HL-60 (cell line): ENCODE measurements at regions not wholly inside any gene's neighbourhood (a gene's known extent, or its start where the extent isn't known, plus 50 kb on each side); places are given as distances from the start of the nearest gene placed in this dataset.

Experiments used
- DNase-seq, 2 experiments: peaks; one replicate each; pipeline ENCODE4 v3.0.0-alpha.2; 2010 to 2020; ENCODE audit warnings: low read depth in 1 of 2, low spot score in 1 of 2
- H3K27ac ChIP-seq: fragments of 250-450 bp; sonication (Bioruptor Pico); replicated peaks from 2 replicates; pipeline ENCODE4 v1.5.1; 2020; ENCODE audit warnings: mild to moderate bottlenecking, moderate library complexity
- H3K27me3 ChIP-seq: fragments of 250-450 bp; sonication (Bioruptor Pico); 2 replicates; pipeline ENCODE4 v1.5.1; 2021; ENCODE audit warnings: mild to moderate bottlenecking, moderate library complexity; ENCODE audit not compliant: insufficient read depth, poor library complexity, severe bottlenecking
- H3K4me3 ChIP-seq: replicated peaks from 2 replicates; pipeline ENCODE4 v1.5.1; 2011; ENCODE audit warnings: mild to moderate bottlenecking, control low read depth, low read length; ENCODE audit not compliant: insufficient read depth
- GABPA ChIP-seq: IDR thresholded peaks from 2 replicates; pipeline ENCODE4 v1.6.1; 2012; ENCODE audit warnings: low read depth
- POLR2AphosphoS5 ChIP-seq: IDR thresholded peaks from 2 replicates; pipeline ENCODE4 v1.6.1; 2012; ENCODE audit warnings: low read depth
- SPI1 ChIP-seq: IDR thresholded peaks from 2 replicates; pipeline ENCODE4 v1.6.1; 2012; ENCODE audit warnings: low read depth, mild to moderate bottlenecking, borderline replicate concordance
- TF ChIP-seq, protein P1 (sequence below): IDR thresholded peaks from one replicate; pipeline ENCODE4 v1.5.1; 2011; ENCODE audit warnings: low read length, control low read depth, inconsistent platforms; ENCODE audit not compliant: insufficient read depth
- TF ChIP-seq, protein P2 (sequence below): IDR thresholded peaks from 2 replicates; pipeline ENCODE4 v1.6.1; 2012; ENCODE audit warnings: low read depth; ENCODE audit not compliant: insufficient replicate concordance

DNA sequence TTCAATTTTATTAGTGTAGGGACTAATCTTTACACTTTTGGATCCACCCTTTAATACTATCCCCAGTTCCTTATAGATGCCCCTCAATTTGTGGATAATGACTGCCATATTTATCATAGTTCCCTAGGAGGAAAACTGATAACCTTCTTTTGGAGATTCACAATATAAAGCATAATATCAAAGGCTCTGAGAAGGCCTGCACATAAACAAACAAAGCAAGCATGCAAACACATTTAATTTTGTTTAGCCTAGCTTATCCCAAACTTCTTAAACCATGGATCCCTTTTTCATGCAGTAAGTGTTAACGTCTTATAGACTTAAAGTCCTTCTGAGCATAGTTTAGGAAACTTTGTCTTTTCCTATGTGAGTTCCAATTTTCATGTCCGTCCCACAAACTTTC is 290.4 kb upstream of the TBX3 start:
- TF ChIP-seq POLR2AphosphoS5 (no peak), GABPA (no peak)
- TF ChIP-seq, protein P1, sequence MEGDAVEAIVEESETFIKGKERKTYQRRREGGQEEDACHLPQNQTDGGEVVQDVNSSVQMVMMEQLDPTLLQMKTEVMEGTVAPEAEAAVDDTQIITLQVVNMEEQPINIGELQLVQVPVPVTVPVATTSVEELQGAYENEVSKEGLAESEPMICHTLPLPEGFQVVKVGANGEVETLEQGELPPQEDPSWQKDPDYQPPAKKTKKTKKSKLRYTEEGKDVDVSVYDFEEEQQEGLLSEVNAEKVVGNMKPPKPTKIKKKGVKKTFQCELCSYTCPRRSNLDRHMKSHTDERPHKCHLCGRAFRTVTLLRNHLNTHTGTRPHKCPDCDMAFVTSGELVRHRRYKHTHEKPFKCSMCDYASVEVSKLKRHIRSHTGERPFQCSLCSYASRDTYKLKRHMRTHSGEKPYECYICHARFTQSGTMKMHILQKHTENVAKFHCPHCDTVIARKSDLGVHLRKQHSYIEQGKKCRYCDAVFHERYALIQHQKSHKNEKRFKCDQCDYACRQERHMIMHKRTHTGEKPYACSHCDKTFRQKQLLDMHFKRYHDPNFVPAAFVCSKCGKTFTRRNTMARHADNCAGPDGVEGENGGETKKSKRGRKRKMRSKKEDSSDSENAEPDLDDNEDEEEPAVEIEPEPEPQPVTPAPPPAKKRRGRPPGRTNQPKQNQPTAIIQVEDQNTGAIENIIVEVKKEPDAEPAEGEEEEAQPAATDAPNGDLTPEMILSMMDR, result no peak
- no peak overlapping the region for H3K27ac ChIP-seq
- no peak for DNase-seq
- no peaks in the 10 kb centered on the region for H3K27me3 ChIP-seq
- H3K4me3 ChIP-seq, result no peak overlapping the region

DNA sequence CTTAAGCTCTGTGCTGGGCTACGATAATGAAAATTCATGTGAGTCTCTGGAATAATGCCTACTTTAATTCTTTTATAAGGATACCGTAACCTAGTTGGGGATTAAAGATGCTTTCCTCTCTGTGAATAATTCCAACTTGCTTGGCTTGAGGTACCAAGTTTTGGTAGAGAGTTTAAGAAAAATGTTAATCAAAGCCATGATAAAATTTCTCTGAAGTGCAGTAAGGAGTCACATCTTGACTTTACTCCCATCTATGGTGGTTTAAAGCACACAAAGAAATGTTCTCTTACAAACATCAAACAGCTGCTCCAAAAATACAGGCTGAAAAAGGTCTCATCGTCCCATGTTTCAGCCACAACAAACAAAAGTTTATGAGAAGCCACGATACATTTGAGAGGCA is 284.8 kb upstream of the TBX3 start:
- Histone ChIP-seq H3K27ac (no peak overlapping the region), H3K4me3 (no peak overlapping the region), H3K27me3 (no peaks in the 10 kb centered on the region)
- TF ChIP-seq, protein P1, result no peak
- TF ChIP-seq, protein P2, sequence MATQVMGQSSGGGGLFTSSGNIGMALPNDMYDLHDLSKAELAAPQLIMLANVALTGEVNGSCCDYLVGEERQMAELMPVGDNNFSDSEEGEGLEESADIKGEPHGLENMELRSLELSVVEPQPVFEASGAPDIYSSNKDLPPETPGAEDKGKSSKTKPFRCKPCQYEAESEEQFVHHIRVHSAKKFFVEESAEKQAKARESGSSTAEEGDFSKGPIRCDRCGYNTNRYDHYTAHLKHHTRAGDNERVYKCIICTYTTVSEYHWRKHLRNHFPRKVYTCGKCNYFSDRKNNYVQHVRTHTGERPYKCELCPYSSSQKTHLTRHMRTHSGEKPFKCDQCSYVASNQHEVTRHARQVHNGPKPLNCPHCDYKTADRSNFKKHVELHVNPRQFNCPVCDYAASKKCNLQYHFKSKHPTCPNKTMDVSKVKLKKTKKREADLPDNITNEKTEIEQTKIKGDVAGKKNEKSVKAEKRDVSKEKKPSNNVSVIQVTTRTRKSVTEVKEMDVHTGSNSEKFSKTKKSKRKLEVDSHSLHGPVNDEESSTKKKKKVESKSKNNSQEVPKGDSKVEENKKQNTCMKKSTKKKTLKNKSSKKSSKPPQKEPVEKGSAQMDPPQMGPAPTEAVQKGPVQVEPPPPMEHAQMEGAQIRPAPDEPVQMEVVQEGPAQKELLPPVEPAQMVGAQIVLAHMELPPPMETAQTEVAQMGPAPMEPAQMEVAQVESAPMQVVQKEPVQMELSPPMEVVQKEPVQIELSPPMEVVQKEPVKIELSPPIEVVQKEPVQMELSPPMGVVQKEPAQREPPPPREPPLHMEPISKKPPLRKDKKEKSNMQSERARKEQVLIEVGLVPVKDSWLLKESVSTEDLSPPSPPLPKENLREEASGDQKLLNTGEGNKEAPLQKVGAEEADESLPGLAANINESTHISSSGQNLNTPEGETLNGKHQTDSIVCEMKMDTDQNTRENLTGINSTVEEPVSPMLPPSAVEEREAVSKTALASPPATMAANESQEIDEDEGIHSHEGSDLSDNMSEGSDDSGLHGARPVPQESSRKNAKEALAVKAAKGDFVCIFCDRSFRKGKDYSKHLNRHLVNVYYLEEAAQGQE, result no peak
- no peak for TF ChIP-seq POLR2AphosphoS5
- no peak for TF ChIP-seq SPI1
- no peak for TF ChIP-seq GABPA
- DNase-seq, result no peak

DNA sequence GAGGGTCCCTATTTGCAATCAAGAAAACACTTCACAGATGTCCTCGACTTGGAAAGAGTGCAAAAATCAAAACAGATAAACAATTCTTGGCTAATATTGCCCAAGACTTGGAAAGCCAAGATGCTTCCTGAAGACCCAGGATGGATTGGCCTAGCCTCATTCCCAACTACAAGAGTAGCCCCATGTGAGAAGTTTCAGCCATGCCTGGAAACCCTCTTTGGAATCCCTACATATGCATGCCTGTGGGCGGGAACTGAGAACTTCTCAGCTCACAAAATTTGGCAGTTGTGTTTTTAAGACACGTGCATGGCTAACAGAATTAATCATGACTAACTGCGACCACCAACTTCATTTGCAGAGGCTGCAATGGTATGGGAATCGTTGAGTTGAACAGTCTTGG is 283.2 kb upstream of the TBX3 start:
- Histone ChIP-seq H3K27ac (no peak overlapping the region), H3K4me3 (no peak overlapping the region), H3K27me3 (no peaks in the 10 kb centered on the region)
- TF ChIP-seq, protein P1, result no peak
- TF ChIP-seq, protein P2, result no peak
- TF ChIP-seq SPI1, result no peak
- no peak for TF ChIP-seq GABPA
- no peak for TF ChIP-seq POLR2AphosphoS5
- no peak for DNase-seq

DNA sequence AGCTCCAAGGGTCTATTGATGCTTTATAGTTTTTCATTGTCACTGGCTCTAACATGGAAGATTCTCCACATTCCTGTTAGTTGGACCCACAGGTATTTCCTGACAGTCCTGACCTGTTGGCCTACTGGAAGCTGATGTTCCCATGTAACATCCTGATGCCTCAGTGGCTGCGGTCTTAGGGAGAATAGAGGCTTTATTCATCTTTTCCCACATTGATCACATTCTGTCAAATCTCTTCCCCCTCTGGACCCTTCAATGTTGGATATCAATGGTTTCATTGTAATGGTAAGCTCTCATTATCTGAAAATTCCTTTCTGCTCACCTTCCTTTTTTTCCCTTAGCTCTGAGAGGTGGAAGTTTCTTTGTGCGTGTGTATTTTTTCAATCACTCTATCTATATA is 280.9 kb upstream of the TBX3 start:
- H3K27ac ChIP-seq, result no peak overlapping the region
- no peak overlapping the region for H3K4me3 ChIP-seq
- H3K27me3 ChIP-seq, result no peaks in the 10 kb centered on the region
- TF ChIP-seq, protein P2, result no peak
- TF ChIP-seq POLR2AphosphoS5 (no peak), GABPA (no peak), SPI1 (no peak)
- TF ChIP-seq, protein P1, result no peak
- no peak for DNase-seq
